D721Med (cell line): ENCODE measurements at regions not wholly inside any gene's neighbourhood (a gene's known extent, or its start where the extent isn't known, plus 50 kb on each side); places are given as distances from the start of the nearest gene placed in this dataset.
A peak's percentile ranks its signal among the peaks of the same experiment; 100 is the strongest.

ENCODE experiments used
- DNase-seq: peaks from one replicate; pipeline ENCODE4 v3.0.0; 2011; ENCODE audit warnings: low spot score; ENCODE audit not compliant: insufficient read length
- FAIRE-seq: peaks from 2 replicates; lab custom pipeline; 2011; peaks lifted over from hg19 to GRCh38; lab: Jason Lieb, UNC
- TF ChIP-seq, protein P1 (sequence below): IDR thresholded peaks from 2 replicates; pipeline ENCODE4 v1.5.1; 2012; ENCODE audit warnings: mild to moderate bottlenecking, control low read depth; ENCODE audit not compliant: insufficient read depth; ENCODE audit errors: missing control alignments

DNA sequence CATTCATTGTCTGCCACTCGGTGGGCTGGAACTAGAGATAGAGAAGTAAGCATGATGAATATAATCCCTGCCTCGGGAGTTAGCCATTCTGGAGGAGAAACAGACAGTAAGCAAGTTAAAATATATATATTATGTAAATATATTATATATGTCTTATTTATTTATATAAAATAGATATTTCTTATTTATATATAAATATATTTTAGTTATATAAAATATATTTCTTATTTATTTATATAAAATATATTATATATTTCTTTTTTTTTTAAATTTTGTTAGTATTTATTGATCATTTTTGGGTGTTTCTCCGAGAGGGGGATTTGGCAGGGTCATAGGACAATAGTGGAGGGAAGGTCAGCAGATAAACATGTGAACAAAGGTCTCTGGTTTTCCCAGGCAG lies 78.1 kb upstream of the TBX5 start:
- TF ChIP-seq, protein P1, sequence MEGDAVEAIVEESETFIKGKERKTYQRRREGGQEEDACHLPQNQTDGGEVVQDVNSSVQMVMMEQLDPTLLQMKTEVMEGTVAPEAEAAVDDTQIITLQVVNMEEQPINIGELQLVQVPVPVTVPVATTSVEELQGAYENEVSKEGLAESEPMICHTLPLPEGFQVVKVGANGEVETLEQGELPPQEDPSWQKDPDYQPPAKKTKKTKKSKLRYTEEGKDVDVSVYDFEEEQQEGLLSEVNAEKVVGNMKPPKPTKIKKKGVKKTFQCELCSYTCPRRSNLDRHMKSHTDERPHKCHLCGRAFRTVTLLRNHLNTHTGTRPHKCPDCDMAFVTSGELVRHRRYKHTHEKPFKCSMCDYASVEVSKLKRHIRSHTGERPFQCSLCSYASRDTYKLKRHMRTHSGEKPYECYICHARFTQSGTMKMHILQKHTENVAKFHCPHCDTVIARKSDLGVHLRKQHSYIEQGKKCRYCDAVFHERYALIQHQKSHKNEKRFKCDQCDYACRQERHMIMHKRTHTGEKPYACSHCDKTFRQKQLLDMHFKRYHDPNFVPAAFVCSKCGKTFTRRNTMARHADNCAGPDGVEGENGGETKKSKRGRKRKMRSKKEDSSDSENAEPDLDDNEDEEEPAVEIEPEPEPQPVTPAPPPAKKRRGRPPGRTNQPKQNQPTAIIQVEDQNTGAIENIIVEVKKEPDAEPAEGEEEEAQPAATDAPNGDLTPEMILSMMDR: no peak
- FAIRE-seq: no peak
- DNase-seq: no peak

DNA sequence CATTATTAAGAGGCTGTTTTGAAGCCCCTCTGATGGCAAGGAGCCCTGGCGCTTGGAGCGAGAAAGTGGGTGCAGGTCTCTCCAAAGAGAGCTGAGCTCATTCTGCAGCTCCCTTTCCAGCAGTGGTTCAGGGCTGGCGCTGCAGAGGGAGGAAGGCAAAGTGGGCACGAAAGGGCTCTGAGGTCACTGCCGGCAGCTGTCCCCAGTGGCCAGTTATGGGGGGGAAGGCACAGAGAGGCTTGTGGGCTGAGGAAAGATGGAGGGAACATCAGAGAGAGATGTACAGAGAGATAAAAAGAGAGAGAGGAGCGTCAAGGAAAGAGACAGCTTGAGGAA lies 75.2 kb upstream of the TBX5 start:
- TF ChIP-seq, protein P1: no peak
- FAIRE-seq (no peak), DNase-seq (no peak)

DNA sequence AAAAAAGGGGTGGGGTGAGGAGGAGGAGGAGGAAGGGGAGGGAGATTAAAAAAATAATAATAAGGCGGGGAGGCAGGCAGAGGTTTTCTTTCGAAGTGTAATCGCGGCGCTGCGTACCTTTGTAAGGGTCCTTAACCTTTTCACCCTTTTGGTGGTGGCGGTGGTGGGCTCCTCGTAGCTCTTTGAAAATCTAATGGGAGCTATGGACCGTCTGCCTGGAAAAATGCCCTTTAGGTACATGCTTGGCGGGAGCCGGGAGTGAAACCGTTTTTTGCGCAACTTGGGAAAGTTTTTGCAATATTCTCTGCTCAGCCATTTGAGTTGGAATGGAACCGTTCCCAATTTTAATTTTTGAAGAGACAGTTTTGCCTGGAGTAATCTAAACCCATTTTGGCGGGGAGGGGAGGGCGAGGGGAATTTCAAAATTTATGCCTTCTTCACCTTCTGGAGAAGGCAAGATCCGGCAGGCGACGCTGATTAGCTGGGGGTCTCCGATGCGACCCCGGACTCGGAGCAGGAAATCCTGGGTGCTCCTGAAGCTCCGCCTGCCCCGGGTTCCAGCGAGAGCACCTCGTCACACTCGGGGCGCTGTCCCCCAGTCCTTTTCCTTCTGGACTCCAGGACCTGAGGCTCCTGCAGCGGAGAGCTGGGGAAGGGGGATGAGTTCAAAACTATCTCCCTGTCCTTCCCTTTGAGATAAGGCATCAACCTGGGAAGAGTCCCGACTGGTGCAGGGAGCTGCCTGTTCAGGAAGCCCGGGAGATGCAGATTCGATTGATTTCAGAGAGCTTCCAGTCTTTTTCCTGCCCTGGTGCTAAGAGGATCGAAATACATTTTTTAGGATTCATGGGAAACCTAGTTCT lies 74.6 kb upstream of the TBX5 start:
- DNase-seq (no peak), FAIRE-seq (no peak)
- TF ChIP-seq, protein P1: no peak

DNA sequence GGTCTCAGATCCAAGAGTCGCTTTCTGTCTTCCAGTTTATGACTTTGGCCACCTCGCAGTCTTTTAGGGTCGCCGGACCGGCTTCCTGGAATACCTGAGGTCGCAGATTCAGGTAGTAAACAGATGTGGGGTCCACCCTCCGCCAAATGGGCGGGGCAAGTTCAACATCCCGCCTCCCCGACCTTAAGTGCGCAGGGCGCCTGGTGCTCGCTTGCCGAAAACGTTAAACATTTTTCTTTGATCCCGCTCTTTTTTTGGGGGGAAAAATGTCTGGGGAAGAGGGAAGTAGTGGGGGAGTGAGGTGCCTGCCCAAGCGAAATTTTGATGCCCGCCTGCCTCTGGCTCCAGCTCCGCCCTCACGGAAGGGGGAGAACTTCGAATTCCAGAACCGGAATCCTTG lies 73.9 kb upstream of the TBX5 start:
- FAIRE-seq: no peak
- TF ChIP-seq, protein P1: no peak
- no peak for DNase-seq

DNA sequence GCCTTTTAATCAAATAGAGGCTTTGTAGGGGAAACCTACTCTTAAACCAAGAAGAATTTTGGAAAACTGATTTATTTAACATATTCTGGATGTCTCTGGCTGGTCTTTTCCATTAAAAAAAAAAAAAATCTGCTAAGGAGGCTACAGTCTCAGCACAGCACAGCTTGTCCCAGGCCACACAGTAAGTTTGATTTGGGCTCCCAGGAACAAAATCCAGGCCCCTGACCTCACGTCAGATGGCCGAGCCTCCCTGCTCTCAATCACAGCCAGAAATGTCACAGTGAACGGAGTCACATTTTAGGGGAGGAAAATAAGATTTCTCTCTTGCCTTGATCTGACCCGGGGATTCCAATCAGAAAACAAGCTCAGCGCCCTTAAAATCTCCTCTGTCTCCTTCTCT lies 72.9 kb upstream of the TBX5 start:
- TF ChIP-seq, protein P1: no peak
- no peak for FAIRE-seq
- no peak for DNase-seq

DNA sequence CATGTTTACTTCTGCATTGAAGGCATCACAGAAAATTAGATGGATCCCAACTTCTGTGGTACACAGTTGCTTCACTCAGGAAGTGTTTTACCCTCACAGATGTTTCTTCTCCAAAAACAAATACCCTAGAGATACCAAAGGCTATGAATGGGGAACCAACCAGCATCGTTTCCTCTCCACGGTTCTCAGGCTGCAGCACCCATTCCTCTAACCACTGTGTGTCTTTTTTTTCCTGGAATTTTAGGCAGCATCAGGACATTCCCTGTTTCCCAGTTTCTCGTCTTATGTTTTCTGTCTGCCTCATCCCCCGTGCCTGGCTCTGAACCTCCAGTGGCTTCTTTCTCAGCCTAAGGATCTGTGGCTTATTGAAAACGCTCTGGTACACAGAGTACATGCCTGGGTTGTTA lies 72.0 kb upstream of the TBX5 start:
- DNase-seq (no peak), FAIRE-seq (no peak)
- TF ChIP-seq, protein P1: no peak

DNA sequence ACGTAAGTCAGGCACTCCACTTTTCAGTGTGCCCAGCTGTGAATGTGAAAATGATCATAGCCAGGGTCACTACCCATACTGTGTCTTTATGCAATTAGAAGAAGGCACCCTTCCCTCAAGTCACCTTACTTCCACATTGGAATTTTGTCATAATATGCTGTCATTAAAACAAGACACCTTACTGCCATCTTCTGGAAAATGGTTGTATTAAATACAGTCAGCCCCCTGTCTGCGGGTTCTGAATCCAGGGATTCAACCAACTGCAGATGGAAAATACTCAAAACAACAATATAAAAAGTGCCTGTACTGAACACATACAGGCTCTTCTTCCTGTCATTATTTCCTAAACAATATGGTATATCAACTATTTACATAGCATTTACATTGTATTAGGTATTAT lies 70.2 kb upstream of the TBX5 start:
- TF ChIP-seq, protein P1: peak; percentile 36
- no peak for FAIRE-seq
- no peak for DNase-seq
